Dedifferentiated amniotic fluid mesenchymal stem cell (primary cell): ENCODE measurements at regions not wholly inside any gene's neighbourhood (a gene's known extent, or its start where the extent isn't known, plus 50 kb on each side); places are given as distances from the start of the nearest gene placed in this dataset.
"Not testable (repeated sequence)": the region's sequence is repeated elsewhere in the genome, so short reads cannot be mapped to it uniquely, and the experiment has no call there.

Experiments used
- DNase-seq: peaks from one replicate; pipeline ENCODE4 v3.0.0-alpha.2; 2016; ENCODE audit errors: extremely low spot score

DNA sequence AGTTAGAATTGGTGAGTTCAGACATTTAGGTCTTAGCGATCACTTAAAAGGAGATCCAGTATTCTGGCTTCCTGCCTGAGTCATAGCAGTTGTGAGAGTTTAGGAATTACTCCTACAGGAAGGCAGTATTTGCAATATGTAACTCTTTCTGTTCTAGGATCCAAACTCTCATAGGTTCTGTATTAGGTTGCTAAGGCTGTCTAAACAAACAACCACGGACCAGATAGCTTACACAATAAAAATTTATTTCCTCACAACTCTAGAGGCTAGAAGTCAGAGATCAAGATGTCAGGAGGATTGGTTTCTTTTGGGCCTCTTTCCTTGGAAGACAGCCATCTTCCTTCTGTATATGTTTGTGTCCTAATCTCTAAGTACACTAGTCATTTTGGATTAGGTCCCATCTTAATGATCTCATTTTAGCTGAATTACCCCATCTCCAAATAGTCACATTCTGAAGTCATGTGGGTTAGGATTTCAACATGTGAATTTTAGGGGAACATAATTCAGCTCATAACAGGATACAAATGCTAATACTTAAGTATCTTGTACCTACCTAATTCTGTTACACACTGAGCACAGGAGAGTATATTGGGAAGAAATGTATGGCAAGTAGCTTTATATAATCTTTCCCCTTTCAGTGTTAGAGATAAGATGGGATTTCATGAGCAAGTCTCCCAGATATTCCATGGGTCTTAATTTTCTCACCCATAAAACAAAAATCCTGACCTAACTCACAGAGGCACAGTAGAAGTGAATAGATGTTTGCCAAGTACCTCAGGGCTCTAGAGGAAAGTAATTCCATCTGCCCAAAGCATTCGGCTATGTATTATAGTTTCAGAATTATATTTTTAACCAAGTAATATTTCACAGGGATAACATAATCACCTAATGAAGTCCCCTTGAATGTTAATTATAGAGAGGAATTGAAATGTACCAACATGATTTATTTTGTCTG is 144.4 kb downstream of the PTBP2 start:
- DNase-seq = peak; percentile 93

DNA sequence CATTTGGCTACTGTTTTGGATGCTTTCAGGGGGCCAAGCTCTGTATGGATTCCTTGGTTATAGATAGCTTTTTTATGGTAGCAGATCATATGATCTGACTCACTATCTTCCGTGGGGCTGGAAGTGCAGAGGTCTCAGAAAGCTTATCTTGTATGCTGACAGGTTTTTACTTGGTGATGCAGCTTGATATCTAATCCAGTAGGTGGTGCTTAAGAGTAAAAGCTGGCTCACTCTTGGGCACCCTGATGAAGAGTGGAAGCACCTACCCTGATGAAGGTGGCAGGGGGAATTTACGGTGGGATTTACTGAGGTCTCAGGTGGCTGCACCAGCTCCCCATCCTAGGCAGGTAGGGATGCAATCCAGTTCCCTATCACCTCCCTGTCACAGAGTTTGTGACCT is 151.2 kb downstream of the PTBP2 start:
- DNase-seq = no peak

DNA sequence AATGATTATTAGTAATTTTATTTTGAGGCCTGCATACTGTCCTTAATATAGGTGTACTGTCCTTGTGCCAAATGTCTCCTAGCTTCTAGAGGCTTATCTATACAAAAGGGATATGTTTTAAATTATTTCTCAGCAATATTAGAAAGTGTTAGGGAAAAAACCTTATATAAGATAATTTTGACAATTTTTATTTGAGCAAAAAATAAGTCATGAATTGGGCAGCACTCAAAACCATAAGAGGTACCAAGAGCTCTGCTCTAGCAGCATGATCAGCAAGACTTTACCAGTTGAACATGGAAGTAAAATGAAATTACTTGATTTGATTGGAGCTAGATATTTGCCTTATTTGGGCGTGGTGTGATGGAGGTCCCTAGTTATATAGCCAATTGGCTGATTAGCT is 157.1 kb downstream of the PTBP2 start:
- DNase-seq = no peak

DNA sequence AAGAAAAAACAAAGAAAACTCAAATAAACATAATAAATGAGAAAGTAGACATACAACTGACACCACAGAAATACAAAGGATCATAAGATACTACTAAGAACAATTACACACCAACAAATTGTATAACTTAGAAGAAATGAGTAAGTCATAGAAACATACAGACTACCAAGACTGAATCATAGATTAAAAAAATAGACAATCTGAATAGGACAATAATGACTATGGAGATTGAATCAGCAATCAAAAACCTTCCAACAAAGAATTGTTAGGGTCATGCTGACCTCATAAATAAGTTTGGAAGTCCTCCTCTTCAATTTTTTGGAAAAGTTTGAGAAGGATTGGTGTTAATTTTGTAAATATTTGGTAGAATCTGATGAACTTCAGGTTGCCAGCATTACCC is 159.0 kb downstream of the PTBP2 start:
- DNase-seq = no peak

DNA sequence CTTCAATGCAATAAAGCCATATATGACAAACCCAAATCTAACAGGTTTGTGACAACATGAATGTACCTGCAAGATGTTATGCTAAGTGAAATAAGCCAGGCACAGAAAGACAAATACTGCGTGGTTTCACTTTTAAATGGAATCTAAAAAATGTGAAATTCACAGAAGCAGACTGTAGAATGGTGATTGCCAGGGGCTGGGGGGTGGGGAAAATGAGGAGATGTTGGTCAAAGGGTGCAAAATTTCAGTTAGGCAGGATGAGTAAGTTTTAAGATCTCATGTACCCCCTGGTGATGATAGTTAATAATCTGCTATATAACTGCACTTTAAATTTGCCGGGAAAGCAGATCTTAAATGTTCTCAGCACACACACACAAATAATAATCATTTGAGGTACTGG is 160.5 kb downstream of the PTBP2 start:
- DNase-seq = no peak

DNA sequence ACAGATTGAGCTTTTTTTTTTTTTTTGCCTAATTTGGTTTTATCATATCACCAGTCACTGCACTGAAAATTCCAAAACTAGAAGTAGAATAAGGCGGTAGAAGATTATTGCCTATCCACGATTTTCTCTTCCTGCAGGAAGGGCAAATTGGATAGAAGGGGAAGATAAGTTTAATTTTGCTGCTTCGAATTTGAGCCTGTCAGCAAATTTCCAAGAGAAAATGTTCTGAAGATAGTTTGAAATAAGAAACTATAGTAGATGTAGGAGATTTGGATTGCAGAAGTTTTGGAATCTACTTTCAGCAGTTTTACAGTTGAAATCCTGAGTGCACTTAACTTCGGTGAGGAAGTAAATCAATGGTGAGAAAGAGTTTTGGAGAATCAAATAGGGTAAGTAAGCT is 164.9 kb downstream of the PTBP2 start:
- no peak for DNase-seq

DNA sequence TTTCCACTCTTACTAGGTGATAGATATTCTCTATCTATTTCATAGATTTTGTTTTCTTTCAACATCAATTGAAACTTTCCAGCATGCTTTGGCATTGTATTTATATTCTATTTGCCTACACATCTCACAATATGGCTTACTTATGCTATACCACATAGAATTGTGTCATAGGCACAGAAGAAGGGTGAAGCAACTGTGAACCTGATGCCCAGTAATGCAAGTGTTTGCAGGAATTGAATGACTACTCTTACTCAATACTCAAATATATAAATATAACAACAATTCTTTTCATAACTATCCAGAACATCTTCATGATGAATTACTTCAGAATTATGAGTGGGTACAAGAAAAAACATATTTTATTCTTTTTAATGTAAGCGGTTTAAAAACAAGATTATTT is 165.9 kb downstream of the PTBP2 start:
- no peak for DNase-seq

DNA sequence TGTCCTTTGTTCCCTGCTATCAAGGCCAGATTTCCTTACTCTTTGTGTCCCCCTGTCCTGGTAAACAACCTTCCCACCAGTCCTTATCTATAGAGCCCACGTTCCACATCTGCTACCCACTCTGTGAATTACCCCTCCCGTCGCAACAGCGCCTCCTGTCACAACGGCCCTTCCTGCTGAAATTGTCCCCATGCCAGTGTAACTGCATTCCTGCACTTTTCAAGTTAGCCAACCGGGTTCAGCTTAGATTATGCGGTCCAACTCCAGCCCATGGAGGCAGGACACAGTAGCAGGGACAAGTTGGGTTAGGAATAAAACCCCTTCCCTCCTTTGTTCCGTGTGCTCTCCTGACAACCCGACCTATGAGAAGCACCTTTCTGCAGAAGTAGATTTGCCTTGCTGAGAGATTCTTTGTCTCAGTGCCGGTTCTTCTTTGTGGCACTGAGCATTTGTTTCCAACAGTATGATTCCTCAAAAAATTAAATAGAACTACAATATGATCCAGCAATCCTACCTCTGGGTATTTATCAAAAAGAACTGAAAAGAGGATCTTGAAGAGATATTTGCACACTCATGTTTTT is 180.3 kb downstream of the PTBP2 start:
- DNase-seq = no peak

DNA sequence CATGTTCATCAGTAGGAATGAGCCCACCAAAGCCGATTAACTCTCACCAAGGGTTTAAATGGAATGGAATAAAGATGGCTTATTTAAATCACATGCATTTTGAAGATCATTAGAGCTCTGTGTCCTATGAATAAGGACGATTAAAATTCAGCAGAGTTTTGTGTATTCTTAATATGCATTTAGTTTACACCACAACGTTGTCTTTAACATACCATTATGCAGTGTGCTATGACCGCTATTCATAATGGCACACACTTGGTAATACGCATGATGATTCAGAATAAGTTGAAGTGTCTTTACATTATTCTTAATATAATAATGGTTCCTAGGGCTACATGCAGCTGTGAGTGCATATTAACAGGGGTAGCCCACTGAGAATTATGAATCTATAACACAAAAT is 190.7 kb downstream of the PTBP2 start:
- no peak for DNase-seq

DNA sequence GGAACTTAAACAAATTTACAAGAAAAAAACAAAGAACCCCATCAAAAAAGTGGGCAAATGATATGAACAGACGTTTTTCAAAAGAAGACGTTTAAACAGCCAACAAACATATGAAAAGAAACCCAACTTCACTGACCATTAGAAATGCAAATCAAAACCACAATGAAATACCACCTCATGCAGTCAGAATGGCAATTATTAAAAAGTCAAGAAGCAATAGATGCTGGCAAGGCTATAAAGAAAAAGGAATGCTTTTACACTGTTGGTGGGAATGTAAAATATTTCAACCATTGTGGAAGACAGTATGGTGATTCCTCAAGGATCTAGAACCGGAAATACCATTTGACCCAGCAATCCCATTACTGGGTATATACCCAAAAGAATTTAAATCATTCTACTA is 194.1 kb downstream of the PTBP2 start:
- not testable (repeated sequence) for DNase-seq

DNA sequence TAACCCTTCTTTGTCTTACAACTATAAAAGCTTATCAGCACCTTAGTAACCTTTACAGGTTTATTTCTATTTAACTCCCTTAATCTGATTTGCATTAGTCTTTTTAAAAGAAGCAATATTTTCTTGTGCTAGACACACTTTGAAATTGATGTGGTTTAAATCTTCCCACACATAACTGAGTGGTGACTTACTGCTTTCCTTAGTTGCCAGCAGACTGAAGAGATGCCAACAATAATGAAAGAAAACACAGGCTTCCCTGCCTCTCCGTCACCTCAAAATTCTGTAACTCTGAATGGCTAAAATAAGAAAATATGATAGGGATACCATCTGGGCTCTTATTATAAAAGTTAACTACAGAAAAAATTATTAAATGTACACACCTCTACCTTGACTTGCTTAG is 196.8 kb downstream of the PTBP2 start:
- peak; percentile 75 for DNase-seq

DNA sequence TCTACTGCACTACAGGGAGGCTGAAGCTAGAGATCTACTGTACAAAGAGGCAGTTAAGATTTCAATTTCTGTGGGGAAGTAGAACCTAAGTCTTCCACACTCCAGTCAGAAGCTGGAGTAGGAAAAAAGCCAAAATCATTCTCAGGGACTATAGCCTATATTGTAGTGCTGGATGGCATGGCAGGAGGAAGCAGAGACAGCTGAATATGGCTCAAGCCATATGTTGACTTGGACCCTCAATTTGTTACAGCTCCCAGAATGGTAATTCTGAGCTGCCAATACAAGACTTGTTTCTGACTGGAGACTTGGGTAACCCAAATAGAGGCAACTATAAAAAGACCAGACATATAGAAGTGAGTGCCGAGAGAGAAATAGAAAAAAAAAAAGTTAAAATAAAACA is 200.6 kb downstream of the PTBP2 start:
- no peak for DNase-seq

DNA sequence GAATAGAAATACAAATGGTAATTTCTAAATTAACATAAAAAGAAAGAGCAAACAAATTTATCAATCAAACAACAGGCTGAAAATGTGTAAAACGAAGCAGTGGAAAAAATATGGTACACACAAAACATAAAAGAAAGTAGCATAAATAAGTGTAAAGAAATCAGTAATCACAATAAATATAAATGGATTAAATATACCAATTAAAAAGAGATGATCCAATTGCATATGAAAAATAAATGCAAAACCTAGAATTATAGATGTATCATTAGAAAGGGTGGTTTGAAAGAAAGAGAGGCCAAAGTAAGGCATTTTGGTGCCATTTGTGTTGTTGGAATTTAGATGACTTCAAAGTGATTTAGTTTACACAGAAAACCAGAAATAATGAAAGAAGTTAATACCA is 202.2 kb downstream of the PTBP2 start:
- no peak for DNase-seq

DNA sequence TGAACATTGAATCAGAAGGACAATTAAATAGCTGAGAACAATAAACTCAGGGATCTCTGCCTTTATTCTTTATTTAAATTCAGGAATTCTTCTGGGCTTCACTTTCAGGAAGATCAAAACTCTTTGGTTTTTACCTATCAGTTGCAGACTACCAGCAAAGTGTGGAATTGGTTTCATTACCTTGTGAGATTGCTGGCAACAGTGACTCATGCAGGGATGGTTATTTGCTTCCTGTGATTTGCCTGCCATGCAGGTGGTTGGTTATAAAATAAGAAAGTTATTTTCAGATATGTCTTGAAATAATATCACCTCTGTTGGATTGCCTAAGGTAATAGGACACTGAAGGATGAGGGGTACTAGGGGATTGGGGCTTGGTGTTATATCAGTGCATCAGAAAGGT is 204.6 kb downstream of the PTBP2 start:
- no peak for DNase-seq

DNA sequence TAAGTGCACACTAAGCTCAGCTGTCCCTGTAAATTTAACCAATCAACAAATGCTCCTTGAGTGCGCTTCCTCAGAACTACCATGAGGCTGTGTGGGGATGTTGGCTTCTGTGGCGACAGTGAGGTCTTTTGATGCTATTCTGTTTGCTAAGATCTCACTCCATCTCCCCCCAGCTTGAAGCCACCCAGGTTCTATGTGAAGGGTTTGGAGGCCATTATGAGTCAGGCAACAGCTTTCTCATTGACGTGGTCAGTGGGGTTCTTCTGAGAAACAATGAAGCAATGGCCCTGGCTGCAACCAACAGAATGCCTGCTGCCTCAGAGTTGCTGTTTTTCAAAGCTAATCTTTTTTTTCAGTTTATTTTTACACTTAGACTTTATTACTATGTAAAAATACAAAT is 205.5 kb downstream of the PTBP2 start:
- no peak for DNase-seq

DNA sequence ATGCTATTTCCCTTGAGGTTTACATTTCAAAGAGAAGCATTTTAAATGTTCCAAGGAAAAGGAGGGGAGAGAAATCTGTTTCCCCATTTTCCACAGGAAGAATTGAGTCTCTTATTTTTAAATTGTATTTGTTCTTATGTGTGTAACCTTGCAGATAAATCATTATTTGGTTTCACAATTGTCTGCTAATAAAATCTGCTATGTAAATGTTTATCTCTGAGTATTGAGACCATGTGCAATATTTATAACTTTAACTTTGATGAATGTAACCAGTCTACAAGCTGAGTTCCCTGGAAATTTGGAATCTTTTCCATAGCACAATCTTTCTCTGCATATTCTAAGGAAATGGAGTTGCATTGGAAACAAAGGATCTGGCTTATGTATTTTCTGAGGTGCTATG is 209.6 kb downstream of the PTBP2 start:
- DNase-seq = no peak

DNA sequence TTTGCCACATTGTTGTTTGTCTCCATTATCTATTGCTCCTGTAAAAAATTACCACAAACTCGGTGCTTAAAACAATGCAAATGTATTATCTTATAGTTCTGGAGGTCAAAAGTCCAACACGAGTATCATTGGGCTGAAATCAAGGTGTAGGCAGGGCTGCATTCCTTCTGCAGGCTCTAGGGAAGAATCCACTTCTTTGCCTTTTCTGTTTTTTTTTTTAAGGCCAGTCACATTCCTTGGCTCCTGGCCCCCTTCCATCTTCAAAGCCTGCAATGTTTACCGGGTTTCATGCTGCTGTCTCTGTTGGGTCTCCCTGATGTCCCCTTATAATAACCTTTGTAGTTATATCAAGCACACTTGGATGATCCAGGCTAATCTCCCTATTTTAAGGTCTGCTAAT is 212.7 kb downstream of the PTBP2 start:
- no peak for DNase-seq

DNA sequence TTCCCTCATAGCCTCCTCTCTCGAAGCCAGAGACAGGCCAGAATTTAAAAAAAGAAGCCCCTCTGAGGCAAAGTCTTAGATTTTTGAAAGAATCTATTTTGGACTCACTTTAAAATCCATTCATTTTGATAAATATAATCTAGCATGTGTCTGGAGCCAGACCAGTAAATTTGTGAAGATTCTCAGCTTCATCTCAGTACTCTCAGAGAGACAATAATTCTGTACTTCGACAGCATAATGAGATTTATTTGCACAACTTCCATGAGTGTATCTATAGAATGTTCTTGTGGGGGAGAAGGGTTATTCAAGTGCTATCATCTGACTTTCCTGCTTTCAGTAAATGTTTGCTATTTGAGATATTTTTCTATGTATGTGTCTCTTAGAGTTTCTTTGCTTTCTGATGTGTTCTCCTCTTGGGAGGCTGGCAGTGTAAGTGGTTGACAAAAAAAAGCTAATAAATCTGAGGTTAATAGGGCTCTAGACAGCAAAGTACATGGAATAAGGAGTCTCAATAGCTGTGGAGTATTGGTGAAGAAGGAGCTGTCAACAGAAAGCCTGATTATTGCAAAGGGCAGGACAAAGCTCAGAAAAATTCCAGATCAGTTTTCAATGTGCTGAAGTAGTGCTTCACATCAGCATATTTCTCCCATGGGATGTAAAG is 223.0 kb downstream of the PTBP2 start:
- DNase-seq = no peak

DNA sequence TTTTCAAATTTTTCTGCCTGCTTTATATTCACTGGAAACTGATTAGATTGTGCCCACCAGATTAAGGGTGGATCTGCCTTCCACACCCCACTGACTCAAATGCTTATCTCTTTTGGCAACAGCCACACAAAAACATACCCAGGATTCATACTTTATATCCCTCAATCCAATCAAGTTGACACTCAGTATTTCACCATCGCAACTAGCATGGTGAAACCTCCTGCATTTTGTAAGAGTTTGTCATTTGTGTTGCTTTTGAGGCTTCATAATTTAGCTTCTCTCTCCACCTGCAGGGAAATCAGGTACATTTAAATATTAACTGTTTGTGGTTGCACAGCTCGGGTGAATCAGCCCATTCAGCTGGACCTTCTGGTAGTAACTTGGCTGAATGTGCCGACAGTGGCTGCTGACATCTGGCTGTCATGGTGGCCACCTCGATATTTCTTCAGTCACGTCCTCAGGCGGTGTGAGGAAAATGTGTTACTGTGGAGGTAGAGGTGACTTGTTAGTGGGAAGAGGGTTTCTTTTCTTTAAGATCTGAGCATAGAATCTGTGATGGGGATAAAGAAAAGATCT is 224.0 kb downstream of the PTBP2 start:
- no peak for DNase-seq

DNA sequence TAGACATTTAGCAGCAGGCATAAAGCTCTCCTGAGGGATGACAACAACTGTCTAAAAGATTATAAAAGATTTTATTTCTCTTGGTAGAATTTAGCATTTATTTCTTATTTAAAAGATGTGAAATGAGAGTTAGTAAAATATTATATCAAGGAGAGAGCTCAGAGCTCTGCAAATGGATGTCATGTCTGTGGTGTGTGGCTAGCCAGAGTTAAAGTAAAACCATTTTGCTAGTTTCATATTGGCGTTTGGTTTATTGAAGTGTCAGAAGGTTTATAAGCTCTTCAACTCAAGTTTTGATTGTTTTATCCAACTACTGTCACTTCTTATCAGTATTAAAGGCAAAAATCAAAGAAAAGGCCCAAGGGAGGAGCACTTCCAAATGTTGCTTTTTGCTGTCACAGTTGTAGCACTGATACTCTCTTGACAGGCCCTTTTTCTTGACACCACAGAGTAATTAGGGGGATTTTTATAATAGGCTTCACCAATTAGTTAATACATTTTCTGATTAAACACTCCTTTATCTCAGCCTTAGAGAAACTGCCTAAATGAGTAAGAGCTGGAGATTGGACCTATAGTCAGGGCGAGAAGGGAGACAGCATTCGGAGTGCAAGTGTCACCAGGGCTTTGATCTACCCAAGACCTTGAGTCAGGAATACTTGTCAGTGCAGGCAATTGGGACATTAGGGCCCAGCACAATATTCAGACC is 233.9 kb downstream of the PTBP2 start:
- no peak for DNase-seq

DNA sequence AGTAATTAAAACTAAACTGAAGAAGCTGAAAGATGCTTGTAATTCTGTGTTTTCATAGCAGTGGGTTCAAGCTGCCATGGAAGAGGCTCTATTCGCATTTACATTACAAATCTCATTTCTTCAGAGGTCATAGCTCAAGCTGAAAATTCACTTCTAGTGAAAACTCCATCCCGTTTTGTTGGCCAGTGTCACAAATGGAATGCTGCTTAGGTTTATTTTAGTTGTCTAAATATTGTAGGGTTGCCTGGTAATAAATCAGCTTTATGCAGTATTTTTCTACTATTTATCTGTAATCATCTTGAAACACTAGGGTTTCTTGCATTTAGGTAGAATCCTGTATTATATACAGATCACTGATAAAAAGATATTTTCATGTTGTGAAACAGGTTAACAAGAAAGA is 240.6 kb downstream of the PTBP2 start:
- no peak for DNase-seq

DNA sequence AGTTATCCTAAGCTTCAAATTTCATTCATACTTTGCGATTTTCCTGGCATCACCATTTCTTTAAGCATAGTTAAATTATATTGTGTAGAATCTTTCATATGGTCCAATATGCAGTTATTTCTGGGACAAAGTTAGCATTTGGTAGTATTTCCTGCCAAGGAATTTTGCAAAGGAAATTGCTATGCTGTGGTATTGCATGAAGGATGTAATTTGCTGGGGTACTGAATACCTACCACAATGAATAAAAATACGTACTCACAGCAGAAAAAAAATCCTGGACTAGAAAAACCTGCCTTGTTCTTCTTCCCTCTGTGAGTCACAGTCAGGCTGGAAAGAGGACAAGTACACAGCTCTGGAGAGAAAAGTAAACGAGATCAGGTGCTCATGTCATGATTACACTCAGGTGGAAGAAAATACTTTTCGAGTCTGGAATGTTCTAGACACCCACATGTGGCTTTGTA is 241.2 kb downstream of the PTBP2 start:
- DNase-seq = no peak
